Stimulated activated CD4-positive, alpha-beta T cell treated with anti-CD3 and anti-CD28 coated beads, TNF-alpha, amount 100 ng/mL, for 48 hours (primary cell): ENCODE measurements at regions not wholly inside any gene's neighbourhood (a gene's known extent, or its start where the extent isn't known, plus 50 kb on each side); places are given as distances from the start of the nearest gene placed in this dataset.

Experiments
- DNase-seq, 3 donors: peaks; one replicate each; pipeline ENCODE4 v3.0.0-alpha.2; 2020; ENCODE audit warnings: low read depth in 3 of 3

- no peak for DNase-seq
These were observed 103.1 kb upstream of the GAP43 start for GRCh38 chr3:115520241-115520640.

DNA sequence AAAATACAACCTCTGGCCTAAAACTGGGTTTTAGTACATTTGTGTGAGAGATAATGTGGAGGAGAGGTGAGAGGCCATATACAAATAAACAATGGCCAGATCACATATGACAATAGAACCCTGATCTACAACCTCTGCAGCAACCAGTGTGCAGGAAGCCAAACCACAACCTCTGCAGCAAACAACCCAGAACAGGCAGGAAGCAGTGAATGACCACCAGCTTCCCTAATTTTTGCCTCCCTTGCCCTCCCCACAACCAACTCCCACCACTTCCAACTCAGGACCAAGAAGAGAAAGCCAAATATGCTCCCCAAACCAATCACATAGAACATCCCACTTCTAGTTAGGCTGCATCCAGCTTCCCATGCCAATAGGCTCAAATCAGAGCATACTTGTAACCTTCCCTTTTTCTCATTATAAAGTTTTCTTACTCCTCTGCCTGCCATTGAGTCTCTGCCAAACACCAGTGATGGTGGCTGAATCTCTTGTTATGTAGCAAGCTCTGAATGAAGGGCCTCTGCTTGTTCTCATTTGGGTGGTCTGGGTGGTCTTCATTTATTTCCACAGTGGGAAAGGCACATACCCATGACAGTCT is 102.6 kb upstream of the GAP43 start:
- no peak for DNase-seq

DNA sequence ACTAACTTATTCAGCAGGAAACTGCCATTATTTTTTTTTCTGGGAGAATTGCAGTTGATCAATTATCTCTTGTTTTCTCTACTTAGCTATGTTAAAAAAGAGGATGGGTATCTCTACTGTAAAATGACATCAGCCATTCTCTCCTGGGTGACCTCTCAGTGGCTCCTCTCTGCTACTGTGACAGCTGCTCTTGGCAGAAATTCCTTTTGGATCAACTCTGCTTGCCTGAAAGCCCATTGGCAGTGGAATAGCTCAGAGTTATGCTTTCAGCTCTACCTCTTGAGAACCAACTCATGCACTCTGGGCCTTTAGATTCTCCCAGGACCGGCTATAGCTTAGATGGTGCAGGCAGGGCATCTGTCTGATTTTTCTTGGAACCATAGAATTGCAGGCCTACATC is 99.9 kb upstream of the GAP43 start:
- DNase-seq: no peak

- DNase-seq: no peak
These were observed 98.8 kb upstream of the GAP43 start for GRCh38 chr3:115524549-115524948.

- no peak for DNase-seq
These were observed 97.6 kb upstream of the GAP43 start for GRCh38 chr3:115525731-115526130.

GRCh38 chr3:115533218-115533617 is 90.1 kb upstream of the GAP43 start:
- no peak for DNase-seq

GRCh38 chr3:115536171-115536570 is 87.1 kb upstream of the GAP43 start:
- no peak for DNase-seq

- DNase-seq: no peak
These were observed 85.6 kb upstream of the GAP43 start for GRCh38 chr3:115537669-115538068.

DNA sequence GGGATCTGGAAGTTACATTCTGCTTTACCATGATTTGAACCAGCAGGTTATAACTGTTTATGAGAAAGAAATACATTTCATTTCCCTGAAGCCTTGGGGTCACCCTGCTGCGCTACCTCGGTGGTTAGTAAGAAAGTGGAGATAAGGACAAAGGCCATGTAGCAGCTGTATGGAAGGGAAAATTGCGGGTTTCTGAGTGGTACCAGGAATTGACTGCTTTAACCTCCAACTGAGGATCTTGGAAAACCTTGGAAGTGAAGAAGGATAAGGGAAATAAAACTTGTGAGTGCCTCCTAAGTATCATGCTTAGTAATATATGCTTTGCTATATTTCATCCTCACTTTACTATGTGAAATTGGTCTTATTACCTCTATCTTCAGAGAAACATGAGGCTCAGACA is 76.1 kb upstream of the GAP43 start:
- no peak for DNase-seq

DNA sequence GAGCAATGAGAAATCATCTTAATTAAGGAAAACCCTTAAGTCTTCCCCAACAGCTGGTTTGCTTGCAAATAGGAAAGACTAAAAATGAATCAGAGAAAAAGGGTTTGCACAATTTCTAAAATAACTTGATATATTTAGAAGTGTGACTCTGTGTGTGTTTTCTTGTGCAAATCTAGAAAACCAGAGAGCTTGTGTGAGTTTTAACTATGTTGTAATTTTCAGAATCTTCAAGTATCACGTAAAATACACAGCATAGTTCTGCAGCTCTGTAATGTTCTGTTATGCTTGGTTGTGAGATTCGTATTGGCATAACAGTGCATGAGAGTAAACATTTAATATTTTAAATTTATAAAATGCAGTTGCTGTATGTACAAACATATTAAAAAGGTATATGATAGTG is 74.7 kb upstream of the GAP43 start:
- DNase-seq: no peak

DNA sequence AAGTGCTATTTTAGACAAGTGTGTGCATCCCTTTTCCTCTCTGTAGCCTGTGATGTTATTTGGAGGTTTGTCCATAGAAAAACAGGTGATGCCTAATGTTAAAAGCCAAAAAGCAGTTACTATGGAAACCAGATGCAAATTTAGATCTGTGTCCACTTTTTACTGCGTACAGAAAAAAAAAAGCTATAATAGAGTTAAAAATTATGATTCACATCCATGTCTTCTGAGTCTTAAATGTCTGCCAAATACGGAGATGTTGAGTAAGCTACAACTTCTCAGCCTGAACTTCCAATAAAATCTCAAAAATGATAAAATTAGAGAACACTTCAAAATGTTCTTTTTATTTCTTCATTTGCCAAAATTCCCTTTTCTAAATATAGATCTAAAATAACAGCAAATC is 74.2 kb upstream of the GAP43 start:
- no peak for DNase-seq

- DNase-seq: no peak
These were observed 73.0 kb upstream of the GAP43 start for GRCh38 chr3:115550285-115550761.

- DNase-seq: no peak
These were observed 72.3 kb upstream of the GAP43 start for GRCh38 chr3:115551016-115551415.

- no peak for DNase-seq
These were observed 71.3 kb upstream of the GAP43 start for GRCh38 chr3:115552007-115552406.

DNA sequence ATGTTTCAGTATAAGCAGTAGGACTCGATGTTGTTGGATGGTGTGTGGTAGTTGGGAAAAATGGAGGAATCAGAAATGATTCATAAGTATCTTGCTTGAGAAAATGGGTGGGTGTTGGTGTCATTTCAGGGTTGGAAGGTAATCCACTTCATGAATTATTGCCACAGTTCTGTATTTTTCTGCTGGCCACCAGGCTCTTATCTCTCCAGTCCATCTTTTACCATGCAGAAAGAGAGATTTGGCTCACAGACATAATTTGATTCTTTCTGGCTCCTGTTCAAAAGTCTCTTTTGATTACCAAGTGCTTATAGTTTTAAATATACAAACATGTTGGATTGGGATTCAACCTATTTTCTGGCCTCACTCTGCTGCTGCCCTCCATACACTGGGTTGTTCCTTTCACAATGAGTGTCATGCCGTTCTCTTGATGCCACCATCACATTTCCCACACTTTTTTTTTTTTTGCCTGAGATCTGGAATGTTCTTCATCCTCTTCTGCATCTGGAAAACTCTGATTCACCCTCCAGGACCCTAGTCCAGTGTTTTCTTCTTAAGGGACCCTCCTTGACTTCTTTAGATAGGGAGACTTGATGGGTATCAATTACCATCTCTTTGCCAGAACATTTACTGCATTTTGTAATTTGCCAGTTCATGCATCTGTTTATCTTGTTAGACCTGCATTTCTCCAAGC is 69.4 kb upstream of the GAP43 start:
- DNase-seq: no peak

DNA sequence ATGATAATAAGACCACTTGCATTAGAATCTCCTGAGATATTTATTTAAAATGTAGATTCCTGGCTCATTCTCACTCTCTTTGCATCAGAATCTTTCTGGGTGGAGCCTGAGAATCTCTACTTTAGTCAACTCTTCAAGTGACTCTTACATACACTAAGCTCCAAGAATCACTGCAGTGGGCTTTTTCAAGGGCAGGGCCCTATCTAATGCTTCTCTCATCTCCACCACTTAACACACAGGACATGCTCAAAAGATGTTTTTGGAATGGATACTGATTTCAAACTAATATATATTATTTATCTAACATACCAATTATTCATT is 68.9 kb upstream of the GAP43 start:
- no peak for DNase-seq

DNA sequence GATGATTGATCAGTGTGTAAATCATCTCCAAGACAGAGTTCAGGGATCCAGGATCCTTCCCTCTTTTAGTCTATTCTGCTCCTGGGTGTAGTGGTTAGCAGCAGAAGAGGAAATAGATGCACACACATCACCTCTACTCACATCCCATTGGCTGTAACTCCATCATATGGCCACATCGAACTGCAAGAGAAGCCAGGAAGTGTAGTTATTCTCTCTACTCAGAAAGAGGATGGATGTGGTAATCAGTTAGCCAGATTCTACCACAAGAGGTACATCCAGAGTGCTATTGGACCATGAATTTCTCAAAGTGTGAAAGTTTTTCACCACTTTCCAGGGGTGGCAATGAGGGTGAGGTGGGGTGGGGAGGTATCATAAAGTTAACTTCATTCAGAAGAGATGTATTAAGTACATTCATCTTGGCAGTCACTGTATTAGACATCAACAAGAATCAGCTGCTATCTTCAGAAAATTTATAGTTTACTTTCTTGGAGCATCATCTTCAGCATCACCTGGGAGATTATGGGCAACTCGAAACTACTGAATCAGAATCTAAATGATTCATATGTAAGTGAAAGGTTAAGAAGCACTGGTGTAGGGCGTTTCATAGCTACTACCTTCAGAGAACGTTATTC is 60.6 kb upstream of the GAP43 start:
- no peak for DNase-seq

GRCh38 chr3:115563984-115564383 is 59.3 kb upstream of the GAP43 start:
- no peak for DNase-seq

DNA sequence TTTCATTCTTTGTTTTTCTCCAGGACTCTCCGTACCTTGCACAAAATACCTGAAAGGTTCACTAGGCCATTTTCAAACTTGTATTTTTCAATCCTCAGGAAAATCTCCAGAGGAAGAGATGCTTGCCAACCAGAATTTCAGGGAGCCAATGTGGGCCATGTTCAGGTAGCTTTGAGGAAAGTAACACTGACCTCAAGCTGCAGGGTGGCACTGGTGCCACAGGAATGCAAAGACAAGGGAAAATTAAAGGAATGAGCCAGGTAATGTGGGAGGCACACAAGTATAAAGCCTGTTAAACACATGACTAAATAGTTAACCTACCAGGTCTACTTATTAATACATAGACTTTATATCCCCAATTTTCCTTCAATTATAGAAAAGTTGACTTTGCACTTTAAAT is 51.9 kb upstream of the GAP43 start:
- no peak for DNase-seq
